ENCODE measurements at regions not wholly inside any gene's neighbourhood (a gene's known extent, or its start where the extent isn't known, plus 50 kb on each side); places are given as distances from the start of the nearest gene placed in this dataset.
"Not testable (repeated sequence)": the region's sequence is repeated elsewhere in the genome, so short reads cannot be mapped to it uniquely, and the experiment has no call there.

GRCh38 chr11:11717064-11717725 lies 95.4 kb upstream of the GALNT18 start:
- DNase-seq (no peak), ATAC-seq (no peak)

GRCh38 chr11:11715075-11715474 lies 93.3 kb upstream of the GALNT18 start:
- ATAC-seq, DNase-seq: not testable (repeated sequence)

GRCh38 chr11:11710556-11710955 lies 88.8 kb upstream of the GALNT18 start:
- DNase-seq (no peak), ATAC-seq (no peak)

- ATAC-seq (no peak), DNase-seq (no peak)
Observed at GRCh38 chr11:11709447-11710239, 87.8 kb upstream of the GALNT18 start.

GRCh38 chr11:11708256-11708655 lies 86.5 kb upstream of the GALNT18 start:
- ATAC-seq (no peak), DNase-seq (no peak)

GRCh38 chr11:11706028-11706427 lies 84.2 kb upstream of the GALNT18 start:
- DNase-seq (no peak), ATAC-seq (no peak)

GRCh38 chr11:11703885-11704284 lies 82.1 kb upstream of the GALNT18 start:
- ATAC-seq (no peak), DNase-seq (no peak)

GRCh38 chr11:11701070-11701469 lies 79.3 kb upstream of the GALNT18 start:
- DNase-seq: no peak
- ATAC-seq: no peak

- ATAC-seq (no peak), DNase-seq (no peak)
Observed at GRCh38 chr11:11697796-11698195, 76.0 kb upstream of the GALNT18 start.

GRCh38 chr11:11691296-11692151 lies 69.7 kb upstream of the GALNT18 start:
- ATAC-seq (no peak), DNase-seq (no peak)

GRCh38 chr11:11681536-11681935 lies 59.7 kb upstream of the GALNT18 start:
- no peak for ATAC-seq
- DNase-seq: no peak

- no peak for ATAC-seq
- DNase-seq: no peak
Observed at GRCh38 chr11:11677672-11678356, 56.0 kb upstream of the GALNT18 start.

GRCh38 chr11:11675671-11676181 lies 53.9 kb upstream of the GALNT18 start:
- ATAC-seq (no peak), DNase-seq (no peak)

GRCh38 chr11:11672789-11673188 lies 51.0 kb upstream of the GALNT18 start:
- no peak for DNase-seq
- ATAC-seq: no peak

GRCh38 chr11:11672101-11672500 lies 50.3 kb upstream of the GALNT18 start:
- ATAC-seq: no peak
- no peak for DNase-seq
